Vagina (tissue), 2 donors: ENCODE measurements at regions not wholly inside any gene's neighbourhood (a gene's known extent, or its start where the extent isn't known, plus 50 kb on each side); places are given as distances from the start of the nearest gene placed in this dataset.

Experiments used
- POLR2A ChIP-seq, 2 donors: fragments of 450-650 bp; IDR thresholded peaks; one replicate each; pipeline ENCODE4 v1.6.1; 2017; ENCODE audit warnings: antibody characterized with exemption in 2 of 2, mild to moderate bottlenecking in 2 of 2, moderate library complexity in 2 of 2
- POLR2AphosphoS5 ChIP-seq, 2 donors: sonication (generic); formaldehyde crosslinking; IDR thresholded peaks; one replicate each; pipeline ENCODE4 v1.9.0; 2017; ENCODE audit warnings: antibody characterized with exemption in 2 of 2, mild to moderate bottlenecking in 2 of 2, low read depth in 1 of 2; ENCODE audit not compliant: insufficient read depth in 1 of 2
- TF ChIP-seq, protein P1 (sequence below), 3 experiments: fragments of 450-650 bp in 2 of 3; fragments of 200-600 bp in 1 of 3; sonication (generic) in 1 of 3; IDR thresholded peaks; one replicate each; pipeline ENCODE4 v1.5.1; 2017 to 2019; ENCODE audit warnings: antibody characterized with exemption in 3 of 3, mild to moderate bottlenecking in 2 of 3, moderate library complexity in 2 of 3

GRCh38 chr1:81156887-81157286 is 643.8 kb upstream of the ADGRL2 start:
- TF ChIP-seq POLR2A (IDR thresholded peaks at IDR 0.05) = no peak
- TF ChIP-seq, protein P1, sequence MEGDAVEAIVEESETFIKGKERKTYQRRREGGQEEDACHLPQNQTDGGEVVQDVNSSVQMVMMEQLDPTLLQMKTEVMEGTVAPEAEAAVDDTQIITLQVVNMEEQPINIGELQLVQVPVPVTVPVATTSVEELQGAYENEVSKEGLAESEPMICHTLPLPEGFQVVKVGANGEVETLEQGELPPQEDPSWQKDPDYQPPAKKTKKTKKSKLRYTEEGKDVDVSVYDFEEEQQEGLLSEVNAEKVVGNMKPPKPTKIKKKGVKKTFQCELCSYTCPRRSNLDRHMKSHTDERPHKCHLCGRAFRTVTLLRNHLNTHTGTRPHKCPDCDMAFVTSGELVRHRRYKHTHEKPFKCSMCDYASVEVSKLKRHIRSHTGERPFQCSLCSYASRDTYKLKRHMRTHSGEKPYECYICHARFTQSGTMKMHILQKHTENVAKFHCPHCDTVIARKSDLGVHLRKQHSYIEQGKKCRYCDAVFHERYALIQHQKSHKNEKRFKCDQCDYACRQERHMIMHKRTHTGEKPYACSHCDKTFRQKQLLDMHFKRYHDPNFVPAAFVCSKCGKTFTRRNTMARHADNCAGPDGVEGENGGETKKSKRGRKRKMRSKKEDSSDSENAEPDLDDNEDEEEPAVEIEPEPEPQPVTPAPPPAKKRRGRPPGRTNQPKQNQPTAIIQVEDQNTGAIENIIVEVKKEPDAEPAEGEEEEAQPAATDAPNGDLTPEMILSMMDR (IDR thresholded peaks at IDR 0.05) = no peak
- TF ChIP-seq POLR2AphosphoS5 (IDR thresholded peaks at IDR 0.05; ENCODE audit: insufficient read depth in 1 of 2, low read depth in 1 of 2) = no peak
